AG10803 (cell line): ENCODE measurements at regions not wholly inside any gene's neighbourhood (a gene's known extent, or its start where the extent isn't known, plus 50 kb on each side); places are given as distances from the start of the nearest gene placed in this dataset.
"Not testable (repeated sequence)": the region's sequence is repeated elsewhere in the genome, so short reads cannot be mapped to it uniquely, and the experiment has no call there.

Experiments
- DNase-seq: peaks from one replicate; pipeline ENCODE4 v3.0.0; 2010; ENCODE audit warnings: low read depth
- H3K4me3 ChIP-seq: 2 replicates; pipeline ENCODE4 v1.5.1; 2011; ENCODE audit warnings: mild to moderate bottlenecking, low read length, control low read depth
- CTCF ChIP-seq: conservative IDR thresholded peaks from 2 replicates; pipeline ENCODE4 v1.5.1; 2011; ENCODE audit warnings: mild to moderate bottlenecking, low read length, control low read depth, inconsistent platforms

GRCh38 chr11:14584035-14584363 lies 59.6 kb upstream of the PDE3B start:
- no peak for DNase-seq
- no peak for TF ChIP-seq CTCF
- H3K4me3 ChIP-seq = no peak overlapping the region

GRCh38 chr11:14584595-14584994 lies 59.0 kb upstream of the PDE3B start:
- DNase-seq = no peak
- no peak for TF ChIP-seq CTCF
- H3K4me3 ChIP-seq = no peak overlapping the region

- H3K4me3 ChIP-seq = no peak overlapping the region
- no peak for TF ChIP-seq CTCF
- no peak for DNase-seq
These were observed 58.2 kb upstream of the PDE3B start for GRCh38 chr11:14585438-14585837.

GRCh38 chr11:14587258-14587657 lies 56.3 kb upstream of the PDE3B start:
- no peak for DNase-seq
- TF ChIP-seq CTCF = no peak
- H3K4me3 ChIP-seq = no peak overlapping the region

- no peak for DNase-seq
- no peak overlapping the region for H3K4me3 ChIP-seq
- TF ChIP-seq CTCF = no peak
These were observed 54.9 kb upstream of the PDE3B start for GRCh38 chr11:14588681-14589080.

- no peak for TF ChIP-seq CTCF
- no peak for DNase-seq
- H3K4me3 ChIP-seq = no peak overlapping the region
These were observed 54.2 kb upstream of the PDE3B start for GRCh38 chr11:14589421-14589820.

- not testable (repeated sequence) for DNase-seq, H3K4me3 ChIP-seq
These were observed 52.6 kb upstream of the PDE3B start for GRCh38 chr11:14591046-14591445.

- H3K4me3 ChIP-seq = no peak overlapping the region
- no peak for TF ChIP-seq CTCF
- no peak for DNase-seq
These were observed 49.9 kb upstream of the PDE3B start for GRCh38 chr11:14593671-14594070.
